ENCODE measurements at regions not wholly inside any gene's neighbourhood (a gene's known extent, or its start where the extent isn't known, plus 50 kb on each side); places are given as distances from the start of the nearest gene placed in this dataset.
"Not testable (repeated sequence)": the region's sequence is repeated elsewhere in the genome, so short reads cannot be mapped to it uniquely, and the experiment has no call there.

- TF ChIP-seq, protein P1, sequence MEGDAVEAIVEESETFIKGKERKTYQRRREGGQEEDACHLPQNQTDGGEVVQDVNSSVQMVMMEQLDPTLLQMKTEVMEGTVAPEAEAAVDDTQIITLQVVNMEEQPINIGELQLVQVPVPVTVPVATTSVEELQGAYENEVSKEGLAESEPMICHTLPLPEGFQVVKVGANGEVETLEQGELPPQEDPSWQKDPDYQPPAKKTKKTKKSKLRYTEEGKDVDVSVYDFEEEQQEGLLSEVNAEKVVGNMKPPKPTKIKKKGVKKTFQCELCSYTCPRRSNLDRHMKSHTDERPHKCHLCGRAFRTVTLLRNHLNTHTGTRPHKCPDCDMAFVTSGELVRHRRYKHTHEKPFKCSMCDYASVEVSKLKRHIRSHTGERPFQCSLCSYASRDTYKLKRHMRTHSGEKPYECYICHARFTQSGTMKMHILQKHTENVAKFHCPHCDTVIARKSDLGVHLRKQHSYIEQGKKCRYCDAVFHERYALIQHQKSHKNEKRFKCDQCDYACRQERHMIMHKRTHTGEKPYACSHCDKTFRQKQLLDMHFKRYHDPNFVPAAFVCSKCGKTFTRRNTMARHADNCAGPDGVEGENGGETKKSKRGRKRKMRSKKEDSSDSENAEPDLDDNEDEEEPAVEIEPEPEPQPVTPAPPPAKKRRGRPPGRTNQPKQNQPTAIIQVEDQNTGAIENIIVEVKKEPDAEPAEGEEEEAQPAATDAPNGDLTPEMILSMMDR (IDR thresholded peaks at IDR 0.05): not testable (repeated sequence)
- not testable (repeated sequence) for TF ChIP-seq POLR2AphosphoS5 (IDR thresholded peaks at IDR 0.05; ENCODE audit: low read depth, low read length); REST (IDR thresholded peaks at IDR 0.05; ENCODE audit: insufficient read depth in 1 of 2, low read depth in 2 of 2, low read length in 1 of 2); TCF7L2 (IDR thresholded peaks at IDR 0.05; ENCODE audit: low read depth, low read length)
Measured at GRCh38 chr18:33819692-33820343, 241.8 kb downstream of the ASXL3 start.
